Ovary (tissue), 3 donors: ENCODE measurements at regions not wholly inside any gene's neighbourhood (a gene's known extent, or its start where the extent isn't known, plus 50 kb on each side); places are given as distances from the start of the nearest gene placed in this dataset.

Source experiments
- EP300 ChIP-seq: sonication (generic); formaldehyde crosslinking; IDR thresholded peaks from one replicate; pipeline ENCODE4 v1.6.1; 2017; ENCODE audit warnings: antibody characterized with exemption
- POLR2A ChIP-seq: fragments of 450-650 bp; IDR thresholded peaks from one replicate; pipeline ENCODE4 v1.6.1; 2017; ENCODE audit warnings: antibody characterized with exemption, mild to moderate bottlenecking, moderate library complexity
- TF ChIP-seq, protein P1 (sequence below), 3 donors: fragments of 450-650 bp in 2 of 3; fragments of 200-600 bp in 1 of 3; IDR thresholded peaks; one replicate each; pipeline versions ENCODE4 v1.5.1 to v1.8.0; 2016 to 2022; ENCODE audit warnings: antibody characterized with exemption in 3 of 3, mild to moderate bottlenecking in 1 of 3
- donor health status: DM: no; HTN: no; CAD: no.

DNA sequence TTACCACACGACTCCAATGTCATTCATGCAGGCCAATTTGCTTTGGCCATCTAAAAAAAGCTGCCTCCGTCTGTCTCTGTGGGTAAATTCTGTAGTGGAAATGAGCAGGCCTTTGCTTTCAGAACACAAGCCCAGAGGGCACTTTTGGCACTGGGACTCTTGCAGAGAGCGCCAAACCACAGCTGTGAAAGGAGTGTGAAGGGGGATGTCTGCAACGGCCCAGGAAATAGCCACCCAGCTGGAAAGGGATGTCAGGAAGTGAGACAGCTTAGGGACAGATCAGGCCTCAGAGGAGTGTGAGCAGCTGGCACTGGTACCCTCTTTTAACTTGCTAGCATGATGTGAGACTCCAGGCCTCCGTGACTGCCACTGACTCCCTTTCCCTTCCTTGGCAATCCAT, 152.4 kb downstream of the DKK1 start:
- TF ChIP-seq, protein P1, sequence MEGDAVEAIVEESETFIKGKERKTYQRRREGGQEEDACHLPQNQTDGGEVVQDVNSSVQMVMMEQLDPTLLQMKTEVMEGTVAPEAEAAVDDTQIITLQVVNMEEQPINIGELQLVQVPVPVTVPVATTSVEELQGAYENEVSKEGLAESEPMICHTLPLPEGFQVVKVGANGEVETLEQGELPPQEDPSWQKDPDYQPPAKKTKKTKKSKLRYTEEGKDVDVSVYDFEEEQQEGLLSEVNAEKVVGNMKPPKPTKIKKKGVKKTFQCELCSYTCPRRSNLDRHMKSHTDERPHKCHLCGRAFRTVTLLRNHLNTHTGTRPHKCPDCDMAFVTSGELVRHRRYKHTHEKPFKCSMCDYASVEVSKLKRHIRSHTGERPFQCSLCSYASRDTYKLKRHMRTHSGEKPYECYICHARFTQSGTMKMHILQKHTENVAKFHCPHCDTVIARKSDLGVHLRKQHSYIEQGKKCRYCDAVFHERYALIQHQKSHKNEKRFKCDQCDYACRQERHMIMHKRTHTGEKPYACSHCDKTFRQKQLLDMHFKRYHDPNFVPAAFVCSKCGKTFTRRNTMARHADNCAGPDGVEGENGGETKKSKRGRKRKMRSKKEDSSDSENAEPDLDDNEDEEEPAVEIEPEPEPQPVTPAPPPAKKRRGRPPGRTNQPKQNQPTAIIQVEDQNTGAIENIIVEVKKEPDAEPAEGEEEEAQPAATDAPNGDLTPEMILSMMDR (IDR thresholded peaks at IDR 0.05) = no peak
- TF ChIP-seq EP300 = no peak
- no peak for TF ChIP-seq POLR2A
